Activated naive CD8-positive, alpha-beta T cell (primary cell): ENCODE measurements at regions not wholly inside any gene's neighbourhood (a gene's known extent, or its start where the extent isn't known, plus 50 kb on each side); places are given as distances from the start of the nearest gene placed in this dataset.
A peak's percentile ranks its signal among the peaks of the same experiment; 100 is the strongest.

Experiments used
- H3K27ac Mint-ChIP-seq: one replicate; pipeline ENCODE4 v1.8.0; 2021; ENCODE audit warnings: mixed read lengths
- H3K27me3 Mint-ChIP-seq: one replicate; pipeline ENCODE4 v1.8.0; 2021; ENCODE audit warnings: mixed read lengths
- H3K36me3 Mint-ChIP-seq: one replicate; pipeline ENCODE4 v1.8.0; 2021; ENCODE audit warnings: mixed read lengths
- H3K4me1 Mint-ChIP-seq: one replicate; pipeline ENCODE4 v1.8.0; 2021; ENCODE audit warnings: low read depth, mixed read lengths
- H3K4me3 Mint-ChIP-seq: one replicate; pipeline ENCODE4 v1.8.0; 2021; ENCODE audit warnings: mild to moderate bottlenecking, mixed read lengths
- H3K9me3 Mint-ChIP-seq: one replicate; pipeline ENCODE4 v1.8.0; 2021; ENCODE audit warnings: low read depth, mixed read lengths

GRCh38 chr15:91679447-91679846, 174.1 kb upstream of the SLCO3A1 start:
- peaks cover 7% of the 10 kb centered on the region for H3K9me3 Mint-ChIP-seq
- H3K36me3 Mint-ChIP-seq, result peaks cover 6% of the 10 kb centered on the region
- H3K4me3 Mint-ChIP-seq, result no peak overlapping the region
- H3K4me1 Mint-ChIP-seq, result no peaks in the 10 kb centered on the region
- H3K27ac Mint-ChIP-seq, result no peak overlapping the region
- H3K27me3 Mint-ChIP-seq, result peaks cover 11% of the 10 kb centered on the region

DNA sequence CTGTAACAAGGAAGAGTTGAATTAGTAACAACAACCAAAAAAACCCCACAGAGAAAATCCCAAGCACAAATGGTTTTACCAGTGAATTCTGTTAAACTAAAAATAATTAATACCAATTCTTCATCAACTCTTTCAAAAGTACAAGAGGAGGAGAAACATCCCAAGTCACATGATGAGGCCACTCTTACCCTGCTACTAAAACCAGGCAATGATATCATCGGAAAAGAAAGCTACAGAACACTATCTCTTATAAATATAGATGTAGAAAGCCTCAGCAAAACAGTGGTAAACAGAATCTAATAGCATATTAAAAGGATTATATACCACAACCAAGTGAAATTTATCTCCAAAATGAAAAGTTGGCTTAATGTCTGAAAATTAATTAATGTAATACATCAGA, 168.1 kb upstream of the SLCO3A1 start:
- no peaks in the 10 kb centered on the region for H3K36me3 Mint-ChIP-seq
- H3K4me3 Mint-ChIP-seq, result no peak overlapping the region
- no peak overlapping the region for H3K27ac Mint-ChIP-seq
- no peaks in the 10 kb centered on the region for H3K9me3 Mint-ChIP-seq
- peaks cover 9% of the 10 kb centered on the region for H3K27me3 Mint-ChIP-seq
- no peaks in the 10 kb centered on the region for H3K4me1 Mint-ChIP-seq

GRCh38 chr15:91688811-91689210, 164.7 kb upstream of the SLCO3A1 start:
- no peak overlapping the region for H3K27ac Mint-ChIP-seq
- H3K4me3 Mint-ChIP-seq, result no peak overlapping the region
- no peaks in the 10 kb centered on the region for H3K36me3 Mint-ChIP-seq
- peaks cover 2% of the 10 kb centered on the region for H3K27me3 Mint-ChIP-seq
- no peaks in the 10 kb centered on the region for H3K4me1 Mint-ChIP-seq
- H3K9me3 Mint-ChIP-seq, result no peaks in the 10 kb centered on the region

DNA sequence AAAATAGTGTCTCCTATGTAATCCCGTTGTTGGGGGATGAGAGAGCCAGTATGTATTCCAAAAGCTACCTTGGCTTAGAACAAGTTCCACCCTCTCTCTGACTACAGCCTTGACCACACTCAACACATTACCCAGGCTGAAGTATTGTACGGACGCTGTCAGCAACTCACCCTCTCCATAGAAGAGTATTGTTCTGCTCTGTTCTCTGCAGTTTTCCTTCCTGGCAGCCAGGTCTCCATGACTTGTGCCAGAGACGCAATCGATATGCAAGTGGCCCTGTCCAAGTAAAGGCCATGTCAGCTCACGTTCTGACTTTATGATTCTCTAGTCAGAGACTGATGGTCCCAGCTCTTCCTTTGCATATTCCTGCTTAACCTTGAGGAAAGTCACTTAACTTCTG, 164.1 kb upstream of the SLCO3A1 start:
- no peak overlapping the region for H3K27ac Mint-ChIP-seq
- no peaks in the 10 kb centered on the region for H3K4me1 Mint-ChIP-seq
- H3K27me3 Mint-ChIP-seq, result no peaks in the 10 kb centered on the region
- H3K4me3 Mint-ChIP-seq, result no peak overlapping the region
- H3K36me3 Mint-ChIP-seq, result no peaks in the 10 kb centered on the region
- no peaks in the 10 kb centered on the region for H3K9me3 Mint-ChIP-seq

GRCh38 chr15:91692596-91692995, 160.9 kb upstream of the SLCO3A1 start:
- H3K27me3 Mint-ChIP-seq, result no peaks in the 10 kb centered on the region
- no peaks in the 10 kb centered on the region for H3K9me3 Mint-ChIP-seq
- no peaks in the 10 kb centered on the region for H3K4me1 Mint-ChIP-seq
- no peak overlapping the region for H3K27ac Mint-ChIP-seq
- no peak overlapping the region for H3K4me3 Mint-ChIP-seq
- H3K36me3 Mint-ChIP-seq, result no peaks in the 10 kb centered on the region

DNA sequence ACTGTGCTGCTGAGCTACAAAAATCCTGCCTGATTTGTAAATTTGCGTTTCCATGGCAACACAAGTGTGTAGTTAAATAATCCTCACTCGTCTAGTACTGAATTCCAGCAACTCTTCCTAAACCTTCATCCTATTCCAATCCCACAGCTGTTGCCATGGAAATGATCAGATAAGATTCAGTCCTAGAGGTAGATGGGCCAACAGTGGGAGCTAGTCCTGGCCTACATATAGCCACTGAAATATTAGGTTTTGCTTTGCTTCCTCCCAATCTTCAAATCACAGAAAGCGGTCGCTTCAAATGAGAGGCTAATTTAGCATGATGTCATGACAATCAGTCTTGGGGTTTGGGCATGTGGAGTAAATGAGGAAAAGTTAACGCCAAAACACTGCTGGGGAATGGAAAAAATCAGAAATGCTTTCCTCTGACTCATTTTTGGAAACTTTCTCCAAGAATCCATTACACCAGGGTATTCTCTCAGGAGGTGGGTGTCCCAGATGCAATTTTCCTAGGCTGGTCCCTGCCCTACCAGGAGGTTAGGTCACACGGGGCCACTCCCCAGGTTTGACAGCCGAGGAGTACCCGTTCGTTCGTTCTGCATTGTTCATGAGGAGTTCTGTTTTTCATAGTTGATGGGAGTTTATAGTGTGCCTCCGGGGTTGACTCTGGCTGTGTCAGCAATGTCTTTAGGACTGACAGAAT, 159.2 kb upstream of the SLCO3A1 start:
- H3K9me3 Mint-ChIP-seq, result no peaks in the 10 kb centered on the region

DNA sequence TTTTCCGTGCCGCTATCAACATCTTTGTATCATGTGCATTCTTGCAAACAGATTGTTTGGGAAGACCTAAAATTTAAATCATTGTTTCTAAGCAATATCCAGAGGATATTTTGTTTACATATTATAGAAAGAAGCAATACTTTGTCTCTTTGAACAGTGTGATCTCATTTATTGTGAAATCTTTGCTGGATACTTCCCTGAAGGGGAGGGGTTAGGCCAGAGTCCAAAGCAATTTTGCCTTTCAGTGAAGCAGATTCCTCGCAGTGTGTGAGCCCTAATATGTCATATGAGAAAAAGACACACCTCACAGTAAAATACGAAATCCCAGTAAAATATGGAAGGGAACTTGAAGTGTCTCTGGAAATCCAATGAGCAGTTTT, 158.7 kb upstream of the SLCO3A1 start:
- Mint-ChIP-seq H3K9me3 (no peaks in the 10 kb centered on the region), H3K27ac (no peak overlapping the region), H3K36me3 (no peaks in the 10 kb centered on the region), H3K27me3 (no peaks in the 10 kb centered on the region), H3K4me1 (no peaks in the 10 kb centered on the region), H3K4me3 (no peak overlapping the region)

More for the DNA sequence above, 159.2 kb upstream of the SLCO3A1 start:
- H3K27me3 Mint-ChIP-seq, result no peaks in the 10 kb centered on the region
- no peaks in the 10 kb centered on the region for H3K36me3 Mint-ChIP-seq
- H3K4me1 Mint-ChIP-seq, result no peaks in the 10 kb centered on the region
- H3K4me3 Mint-ChIP-seq, result no peak overlapping the region
- no peak overlapping the region for H3K27ac Mint-ChIP-seq

DNA sequence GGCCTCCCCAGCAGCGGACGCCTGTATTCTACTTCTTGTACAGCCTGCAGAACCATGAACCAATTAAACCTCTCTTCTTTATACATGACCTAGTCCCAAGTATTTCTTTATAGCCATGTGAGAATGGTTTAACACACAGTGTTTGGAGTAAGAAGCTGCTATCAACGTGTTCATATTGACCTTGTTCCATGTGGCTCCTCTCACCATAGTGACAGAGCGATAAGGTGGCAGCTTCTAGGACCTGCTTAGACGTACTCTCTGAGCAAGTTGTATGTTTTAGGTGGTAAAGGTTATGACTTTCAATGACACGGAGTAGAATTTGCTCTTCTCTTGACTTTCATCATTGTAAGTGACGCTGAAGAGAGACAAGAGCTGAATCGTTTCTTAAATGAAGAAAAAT, 157.7 kb upstream of the SLCO3A1 start:
- H3K27me3 Mint-ChIP-seq, result no peaks in the 10 kb centered on the region
- no peaks in the 10 kb centered on the region for H3K36me3 Mint-ChIP-seq
- no peaks in the 10 kb centered on the region for H3K4me1 Mint-ChIP-seq
- H3K4me3 Mint-ChIP-seq, result no peak overlapping the region
- H3K27ac Mint-ChIP-seq, result no peak overlapping the region
- no peaks in the 10 kb centered on the region for H3K9me3 Mint-ChIP-seq

GRCh38 chr15:91696981-91697380, 156.5 kb upstream of the SLCO3A1 start:
- H3K27ac Mint-ChIP-seq, result no peak overlapping the region
- H3K4me3 Mint-ChIP-seq, result no peak overlapping the region
- H3K27me3 Mint-ChIP-seq, result no peaks in the 10 kb centered on the region
- no peaks in the 10 kb centered on the region for H3K36me3 Mint-ChIP-seq
- no peaks in the 10 kb centered on the region for H3K4me1 Mint-ChIP-seq
- H3K9me3 Mint-ChIP-seq, result no peaks in the 10 kb centered on the region

GRCh38 chr15:91698241-91698640, 155.3 kb upstream of the SLCO3A1 start:
- H3K27me3 Mint-ChIP-seq, result no peaks in the 10 kb centered on the region
- no peaks in the 10 kb centered on the region for H3K4me1 Mint-ChIP-seq
- H3K36me3 Mint-ChIP-seq, result no peaks in the 10 kb centered on the region
- no peak overlapping the region for H3K4me3 Mint-ChIP-seq
- H3K9me3 Mint-ChIP-seq, result no peaks in the 10 kb centered on the region
- H3K27ac Mint-ChIP-seq, result no peak overlapping the region

DNA sequence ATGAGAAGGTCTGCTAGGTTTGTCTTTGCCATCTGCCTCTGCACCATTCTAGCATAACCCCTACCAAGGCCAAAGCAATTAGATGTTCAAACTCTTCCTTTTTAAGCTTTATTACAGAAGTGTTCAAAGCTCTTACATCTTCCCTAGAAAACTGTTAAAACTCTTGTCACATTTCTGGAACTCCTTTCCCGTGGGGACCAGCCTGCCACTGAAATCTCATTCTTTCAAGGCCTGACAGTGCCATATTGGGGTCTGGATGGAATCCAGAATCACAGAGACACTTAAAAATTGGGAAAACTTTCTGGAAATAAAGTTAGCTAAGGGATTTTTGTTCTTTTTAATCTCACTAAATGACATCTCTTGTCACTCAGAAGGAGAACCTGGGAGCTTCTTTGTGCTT, 153.8 kb upstream of the SLCO3A1 start:
- Mint-ChIP-seq H3K9me3 (no peaks in the 10 kb centered on the region), H3K4me1 (no peaks in the 10 kb centered on the region), H3K27ac (no peak overlapping the region), H3K27me3 (no peaks in the 10 kb centered on the region), H3K36me3 (no peaks in the 10 kb centered on the region), H3K4me3 (no peak overlapping the region)

- Mint-ChIP-seq H3K4me1 (peaks cover 17% of the 10 kb centered on the region), H3K4me3 (no peak overlapping the region), H3K9me3 (no peaks in the 10 kb centered on the region), H3K36me3 (no peaks in the 10 kb centered on the region), H3K27ac (no peak overlapping the region), H3K27me3 (no peaks in the 10 kb centered on the region)
Observed at GRCh38 chr15:91703274-91703673, 150.2 kb upstream of the SLCO3A1 start.

- H3K27me3 Mint-ChIP-seq, result no peaks in the 10 kb centered on the region
- H3K9me3 Mint-ChIP-seq, result no peaks in the 10 kb centered on the region
Observed at GRCh38 chr15:91704343-91704742, 149.2 kb upstream of the SLCO3A1 start.

DNA sequence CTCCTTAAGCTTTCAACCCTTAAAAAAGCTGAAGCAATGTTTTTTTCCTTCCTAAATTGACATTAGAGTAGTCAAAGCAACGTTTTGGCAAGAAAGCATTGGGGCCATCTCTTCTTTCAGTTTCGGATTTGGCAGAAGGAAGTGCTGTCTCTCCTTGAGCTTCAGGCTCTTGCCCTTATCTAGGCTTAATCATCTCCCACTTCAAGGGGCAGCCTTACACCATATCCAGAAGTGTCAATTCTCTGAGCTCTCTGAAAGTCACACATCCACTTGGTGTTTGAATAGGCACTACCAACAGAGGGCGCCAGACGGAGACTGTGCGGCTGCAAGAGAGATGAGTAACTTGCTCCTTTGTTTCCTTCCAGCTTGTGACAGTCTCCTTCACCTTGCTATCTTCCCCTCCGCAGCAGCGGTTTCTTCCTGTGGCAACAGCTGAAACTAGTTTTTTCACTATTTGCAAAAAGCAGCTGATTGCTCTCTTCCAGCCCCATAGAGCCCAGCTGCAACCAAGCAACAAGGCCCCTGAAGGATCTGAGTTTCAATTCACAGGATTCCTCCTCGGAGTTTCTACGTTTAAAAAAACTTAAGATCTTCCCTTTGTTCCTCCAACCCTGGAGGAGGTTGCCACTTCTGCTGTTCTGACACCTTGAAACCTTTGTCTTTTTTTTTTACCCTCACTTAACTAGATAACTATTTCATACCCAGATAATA, 147.0 kb upstream of the SLCO3A1 start:
- no peaks in the 10 kb centered on the region for H3K36me3 Mint-ChIP-seq
- H3K4me3 Mint-ChIP-seq, result peak overlapping the region; percentile 28

More at GRCh38 chr15:91704343-91704742, 149.2 kb upstream of the SLCO3A1 start:
- no peak overlapping the region for H3K4me3 Mint-ChIP-seq
- no peak overlapping the region for H3K27ac Mint-ChIP-seq
- peaks cover 17% of the 10 kb centered on the region for H3K4me1 Mint-ChIP-seq
- H3K36me3 Mint-ChIP-seq, result no peaks in the 10 kb centered on the region

DNA sequence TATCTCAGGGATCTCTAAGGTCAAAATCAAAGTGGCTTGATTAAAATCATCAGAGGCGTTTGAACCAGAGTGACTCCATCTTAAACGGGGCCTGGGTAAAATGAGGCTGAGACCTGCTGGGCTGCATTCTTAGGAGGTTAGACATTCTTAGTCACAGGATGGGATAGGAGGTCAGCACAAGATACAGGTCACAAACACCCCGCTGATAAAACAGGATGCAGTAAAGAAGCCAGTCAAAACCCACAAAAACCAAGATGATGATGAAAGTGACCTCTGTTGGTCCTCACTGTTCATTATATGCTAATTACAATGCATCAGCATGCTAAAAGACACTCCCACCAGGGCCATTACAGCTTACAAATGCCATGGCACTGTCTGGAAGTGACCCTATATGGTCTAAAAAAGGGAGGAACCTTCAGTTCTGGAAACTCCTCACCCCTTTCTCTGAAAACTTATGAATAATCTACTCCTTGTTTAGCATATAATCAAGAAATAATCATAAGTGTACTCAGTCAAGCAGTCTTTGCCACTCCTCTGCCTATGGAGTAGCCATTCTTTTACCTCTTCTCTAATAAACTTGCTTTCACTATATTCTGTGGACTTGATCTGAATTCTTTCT, 143.3 kb upstream of the SLCO3A1 start:
- Mint-ChIP-seq H3K9me3 (no peaks in the 10 kb centered on the region), H3K4me3 (no peak overlapping the region), H3K27me3 (peaks cover 11% of the 10 kb centered on the region)

More for the DNA sequence above, 147.0 kb upstream of the SLCO3A1 start:
- no peaks in the 10 kb centered on the region for H3K9me3 Mint-ChIP-seq
- H3K4me1 Mint-ChIP-seq, result peaks cover 17% of the 10 kb centered on the region
- peak overlapping the region; percentile 41 for H3K27ac Mint-ChIP-seq
- H3K27me3 Mint-ChIP-seq, result no peaks in the 10 kb centered on the region

More for the DNA sequence above, 143.3 kb upstream of the SLCO3A1 start:
- H3K27ac Mint-ChIP-seq, result no peak overlapping the region
- H3K36me3 Mint-ChIP-seq, result no peaks in the 10 kb centered on the region
- H3K4me1 Mint-ChIP-seq, result peaks cover 17% of the 10 kb centered on the region
